Esophagus squamous epithelium (tissue), 4 donors: ENCODE measurements at regions not wholly inside any gene's neighbourhood (a gene's known extent, or its start where the extent isn't known, plus 50 kb on each side); places are given as distances from the start of the nearest gene placed in this dataset.

Source experiments
- POLR2A ChIP-seq, 4 donors: fragments of 450-650 bp; IDR thresholded peaks; one replicate each; pipeline ENCODE4 v1.6.1; 2017; ENCODE audit warnings: antibody characterized with exemption in 4 of 4, mild to moderate bottlenecking in 4 of 4, moderate library complexity in 3 of 4
- TF ChIP-seq, protein P1 (sequence below), 6 experiments: fragments of 450-650 bp in 4 of 6; fragments of 200-600 bp in 2 of 6; sonication (generic) in 2 of 6; IDR thresholded peaks; one replicate each; pipeline ENCODE4 v1.5.1; 2016 to 2019; ENCODE audit warnings: antibody characterized with exemption in 6 of 6, mild to moderate bottlenecking in 4 of 6, moderate library complexity in 4 of 6

DNA sequence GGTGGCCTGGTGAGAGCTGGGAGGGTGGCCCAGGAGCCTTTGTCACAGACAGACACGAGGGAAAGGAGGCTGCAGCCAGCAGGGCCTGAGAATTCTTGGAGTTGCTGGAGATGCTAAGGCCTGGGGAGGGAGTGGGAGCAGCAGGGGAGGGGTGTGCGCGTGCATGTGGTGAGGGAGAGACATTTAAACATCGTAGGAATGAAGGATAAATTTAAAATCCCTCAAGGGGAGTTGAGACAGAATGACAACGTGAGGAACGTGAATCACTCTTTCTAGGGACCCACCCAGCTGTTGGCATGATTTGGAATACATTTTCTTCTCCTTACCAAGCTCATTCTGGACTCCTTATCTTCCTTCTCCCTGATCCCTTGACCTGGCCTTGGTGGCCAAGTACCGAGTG is 73.3 kb upstream of the CACNA1E start:
- TF ChIP-seq, protein P1, sequence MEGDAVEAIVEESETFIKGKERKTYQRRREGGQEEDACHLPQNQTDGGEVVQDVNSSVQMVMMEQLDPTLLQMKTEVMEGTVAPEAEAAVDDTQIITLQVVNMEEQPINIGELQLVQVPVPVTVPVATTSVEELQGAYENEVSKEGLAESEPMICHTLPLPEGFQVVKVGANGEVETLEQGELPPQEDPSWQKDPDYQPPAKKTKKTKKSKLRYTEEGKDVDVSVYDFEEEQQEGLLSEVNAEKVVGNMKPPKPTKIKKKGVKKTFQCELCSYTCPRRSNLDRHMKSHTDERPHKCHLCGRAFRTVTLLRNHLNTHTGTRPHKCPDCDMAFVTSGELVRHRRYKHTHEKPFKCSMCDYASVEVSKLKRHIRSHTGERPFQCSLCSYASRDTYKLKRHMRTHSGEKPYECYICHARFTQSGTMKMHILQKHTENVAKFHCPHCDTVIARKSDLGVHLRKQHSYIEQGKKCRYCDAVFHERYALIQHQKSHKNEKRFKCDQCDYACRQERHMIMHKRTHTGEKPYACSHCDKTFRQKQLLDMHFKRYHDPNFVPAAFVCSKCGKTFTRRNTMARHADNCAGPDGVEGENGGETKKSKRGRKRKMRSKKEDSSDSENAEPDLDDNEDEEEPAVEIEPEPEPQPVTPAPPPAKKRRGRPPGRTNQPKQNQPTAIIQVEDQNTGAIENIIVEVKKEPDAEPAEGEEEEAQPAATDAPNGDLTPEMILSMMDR (IDR thresholded peaks at IDR 0.05), result no peak
- no peak for TF ChIP-seq POLR2A (IDR thresholded peaks at IDR 0.05)
